Dendritic cell treated with granulocyte-macrophage colony-stimulating factor and Interleukin-4, amounts not matched to agents 40 ng/mL and 50 ng/mL, for 4 days (primary cell): ENCODE measurements at regions not wholly inside any gene's neighbourhood (a gene's known extent, or its start where the extent isn't known, plus 50 kb on each side); places are given as distances from the start of the nearest gene placed in this dataset.

Source experiments
- H3K27ac Mint-ChIP-seq: one replicate; pipeline ENCODE4 v1.8.0; 2022; ENCODE audit warnings: mild to moderate bottlenecking, mixed read lengths
- H3K27me3 Mint-ChIP-seq: one replicate; pipeline ENCODE4 v1.8.0; 2022; ENCODE audit warnings: mild to moderate bottlenecking, mixed read lengths
- H3K36me3 Mint-ChIP-seq: one replicate; pipeline ENCODE4 v1.8.0; 2022; ENCODE audit warnings: low read depth, mixed read lengths
- H3K4me1 Mint-ChIP-seq: one replicate; pipeline ENCODE4 v1.8.0; 2022; ENCODE audit warnings: low read depth, mixed read lengths
- H3K4me3 Mint-ChIP-seq: one replicate; pipeline ENCODE4 v1.8.0; 2022; ENCODE audit warnings: mild to moderate bottlenecking, moderate library complexity, mixed read lengths
- H3K9me3 Mint-ChIP-seq: one replicate; pipeline ENCODE4 v1.8.0; 2022; ENCODE audit warnings: mixed read lengths
- intact Hi-C: fragments of 100-400 bp; cut with micrococcal nuclease; formaldehyde crosslinking; loops from one replicate; pipeline ENCODE4 v1.15.0; 2022

DNA sequence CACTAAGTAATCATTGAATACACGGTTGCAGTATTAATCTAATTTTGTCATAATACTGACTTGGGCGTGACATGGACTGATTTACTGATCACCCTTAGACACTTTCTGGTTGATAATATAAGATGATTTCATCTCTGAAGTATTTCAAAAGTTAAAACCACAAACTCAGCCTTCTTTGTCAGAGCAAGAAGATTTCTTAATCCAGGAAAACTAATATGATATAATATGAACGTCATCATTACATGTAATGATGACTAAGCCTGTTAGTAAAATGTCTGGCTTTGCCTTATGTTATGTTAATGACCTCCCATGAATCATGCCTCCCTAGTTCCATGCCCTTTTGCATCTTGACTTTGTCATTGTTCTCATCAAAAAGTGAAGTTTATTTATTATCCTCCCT is 1325.0 kb upstream of the CDH2 start:
- H3K9me3 Mint-ChIP-seq = peaks cover 28% of the 10 kb centered on the region
- intact Hi-C loops = no loop called here
- no peaks in the 10 kb centered on the region for H3K4me1 Mint-ChIP-seq
- H3K4me3 Mint-ChIP-seq = no peak overlapping the region
- no peaks in the 10 kb centered on the region for H3K27me3 Mint-ChIP-seq
- no peaks in the 10 kb centered on the region for H3K36me3 Mint-ChIP-seq
- H3K27ac Mint-ChIP-seq = no peak overlapping the region

GRCh38 chr18:29496152-29496680 is 1319.3 kb upstream of the CDH2 start:
- no peak overlapping the region for H3K27ac Mint-ChIP-seq
- intact Hi-C loops = no loop called here
- H3K9me3 Mint-ChIP-seq = peaks cover 37% of the 10 kb centered on the region
- H3K36me3 Mint-ChIP-seq = no peaks in the 10 kb centered on the region
- H3K4me3 Mint-ChIP-seq = no peak overlapping the region
- no peaks in the 10 kb centered on the region for H3K4me1 Mint-ChIP-seq
- H3K27me3 Mint-ChIP-seq = no peaks in the 10 kb centered on the region

GRCh38 chr18:29494371-29494770 is 1317.4 kb upstream of the CDH2 start:
- H3K4me1 Mint-ChIP-seq = no peaks in the 10 kb centered on the region
- no peak overlapping the region for H3K4me3 Mint-ChIP-seq
- intact Hi-C loops = no loop called here
- no peaks in the 10 kb centered on the region for H3K27me3 Mint-ChIP-seq
- H3K36me3 Mint-ChIP-seq = no peaks in the 10 kb centered on the region
- peaks cover 24% of the 10 kb centered on the region for H3K9me3 Mint-ChIP-seq
- H3K27ac Mint-ChIP-seq = no peak overlapping the region

DNA sequence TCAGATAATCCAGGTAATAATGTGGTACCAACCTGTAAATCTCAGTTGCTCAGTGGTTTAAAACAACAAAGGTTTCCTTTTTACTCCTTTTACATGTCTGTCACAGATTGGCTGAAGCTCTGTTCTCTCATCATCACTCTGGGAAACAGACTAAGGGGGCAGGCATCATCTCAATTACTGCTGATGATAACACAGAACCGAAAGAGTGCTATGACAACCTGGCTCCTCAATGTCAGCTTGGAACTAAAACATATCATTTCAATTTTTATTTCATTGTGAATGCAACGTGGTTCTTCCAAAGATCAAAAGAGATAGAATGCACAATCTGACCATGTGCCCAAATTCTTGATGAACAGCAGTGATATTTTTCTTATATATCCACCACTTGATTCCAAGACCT is 1315.0 kb upstream of the CDH2 start:
- no peaks in the 10 kb centered on the region for H3K36me3 Mint-ChIP-seq
- no peak overlapping the region for H3K4me3 Mint-ChIP-seq
- H3K4me1 Mint-ChIP-seq = no peaks in the 10 kb centered on the region
- H3K27me3 Mint-ChIP-seq = no peaks in the 10 kb centered on the region
- no peak overlapping the region for H3K27ac Mint-ChIP-seq
- intact Hi-C loops = no loop called here
- peaks cover 9% of the 10 kb centered on the region for H3K9me3 Mint-ChIP-seq

DNA sequence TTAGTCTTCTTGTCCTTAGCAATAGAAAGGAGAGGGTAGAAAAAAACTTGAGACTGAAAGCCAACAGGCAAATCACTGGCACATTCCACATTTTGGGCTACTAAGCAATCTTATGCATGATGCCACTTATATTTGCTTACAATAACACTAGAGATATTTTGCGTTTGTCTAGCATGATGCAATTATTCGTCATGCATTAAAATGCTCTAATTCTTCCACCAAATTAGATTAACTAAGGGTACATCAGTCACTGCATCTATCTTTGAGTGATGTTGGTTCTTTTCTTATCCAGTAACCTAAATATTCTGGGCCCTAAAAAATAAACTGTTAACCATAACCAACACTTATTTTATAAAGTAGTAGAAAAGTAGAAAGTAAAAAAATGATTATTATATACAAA is 1311.7 kb upstream of the CDH2 start:
- Mint-ChIP-seq H3K36me3 (no peaks in the 10 kb centered on the region), H3K27me3 (no peaks in the 10 kb centered on the region), H3K9me3 (peaks cover 9% of the 10 kb centered on the region), H3K4me3 (no peak overlapping the region), H3K4me1 (no peaks in the 10 kb centered on the region), H3K27ac (no peak overlapping the region)
- intact Hi-C loops = no loop called here

DNA sequence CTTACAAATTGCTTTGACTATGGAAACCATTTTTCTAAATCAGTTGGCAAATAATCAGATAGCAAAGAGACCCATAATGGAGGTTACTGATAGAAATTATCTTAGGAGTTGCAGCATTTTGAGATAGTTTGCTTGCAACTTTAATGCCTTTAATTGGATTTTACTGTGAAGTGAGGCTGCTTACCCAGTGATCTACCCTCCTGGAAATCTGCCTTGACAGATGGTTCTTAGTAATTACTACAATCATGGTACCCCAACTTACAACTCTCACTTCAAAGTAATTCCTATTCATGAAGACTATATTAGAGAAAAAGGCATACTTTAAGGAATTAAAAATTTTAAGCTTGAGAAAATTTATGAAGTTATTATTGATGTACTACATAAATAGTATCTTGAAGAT is 1288.6 kb upstream of the CDH2 start:
- Mint-ChIP-seq H3K4me3 (no peak overlapping the region), H3K4me1 (no peaks in the 10 kb centered on the region), H3K27me3 (no peaks in the 10 kb centered on the region), H3K27ac (no peak overlapping the region), H3K9me3 (no peaks in the 10 kb centered on the region), H3K36me3 (no peaks in the 10 kb centered on the region)
- intact Hi-C loops = no loop called here

- Mint-ChIP-seq H3K27me3 (no peaks in the 10 kb centered on the region), H3K4me1 (no peaks in the 10 kb centered on the region), H3K36me3 (no peaks in the 10 kb centered on the region), H3K27ac (no peak overlapping the region), H3K9me3 (peaks cover 10% of the 10 kb centered on the region), H3K4me3 (no peak overlapping the region)
- intact Hi-C loops = no loop called here
Observed at GRCh38 chr18:29459972-29460371, 1283.0 kb upstream of the CDH2 start.

GRCh38 chr18:29457316-29457889 is 1280.5 kb upstream of the CDH2 start:
- Mint-ChIP-seq H3K4me1 (no peaks in the 10 kb centered on the region), H3K27ac (no peak overlapping the region), H3K36me3 (no peaks in the 10 kb centered on the region), H3K9me3 (peaks cover 11% of the 10 kb centered on the region), H3K27me3 (no peaks in the 10 kb centered on the region), H3K4me3 (no peak overlapping the region)
- intact Hi-C loops = no loop called here

DNA sequence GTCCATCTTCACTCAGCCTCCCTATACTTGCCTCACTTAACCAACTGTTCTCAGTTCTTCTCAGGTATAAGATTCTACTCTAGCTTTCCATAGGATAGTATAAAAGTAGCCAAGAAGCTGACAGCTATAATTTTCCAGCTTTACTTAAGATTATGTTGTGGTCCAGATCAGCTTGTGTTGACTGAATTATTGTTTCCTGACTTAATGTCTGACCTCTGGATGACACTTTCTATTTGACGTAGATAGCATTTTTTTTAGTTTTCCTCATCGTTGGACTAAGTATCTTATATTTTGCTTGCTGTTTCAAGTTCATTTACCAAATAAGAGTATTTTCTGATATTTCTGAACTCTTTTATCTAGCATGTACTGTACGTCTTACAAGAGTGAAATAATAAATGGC is 1272.5 kb upstream of the CDH2 start:
- Mint-ChIP-seq H3K9me3 (peaks cover 9% of the 10 kb centered on the region), H3K4me1 (no peaks in the 10 kb centered on the region), H3K27me3 (no peaks in the 10 kb centered on the region), H3K4me3 (no peak overlapping the region), H3K36me3 (no peaks in the 10 kb centered on the region), H3K27ac (no peak overlapping the region)
- intact Hi-C loops = no loop called here

DNA sequence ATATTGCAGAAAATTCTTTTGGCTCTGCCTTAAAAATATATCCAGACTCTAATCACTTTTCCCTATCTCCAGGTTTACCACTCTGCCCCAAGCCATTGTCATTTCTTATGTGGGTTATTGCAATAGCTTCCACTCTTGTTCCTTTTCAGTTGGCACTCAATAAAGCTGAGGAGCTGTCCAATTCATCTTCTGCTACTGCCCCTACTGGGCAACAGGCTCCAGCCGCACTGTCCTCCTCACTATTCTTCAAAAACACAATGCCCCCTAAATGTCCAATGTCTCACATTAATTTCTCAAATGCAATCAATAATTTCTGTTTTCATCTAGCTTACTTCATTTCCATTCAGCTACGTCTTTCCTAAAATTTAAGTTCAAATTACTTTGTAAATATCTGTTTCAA is 1262.5 kb upstream of the CDH2 start:
- no peaks in the 10 kb centered on the region for H3K4me1 Mint-ChIP-seq
- H3K27me3 Mint-ChIP-seq = no peaks in the 10 kb centered on the region
- H3K36me3 Mint-ChIP-seq = no peaks in the 10 kb centered on the region
- H3K4me3 Mint-ChIP-seq = no peak overlapping the region
- peaks cover 23% of the 10 kb centered on the region for H3K9me3 Mint-ChIP-seq
- intact Hi-C loops = no loop called here
- no peak overlapping the region for H3K27ac Mint-ChIP-seq

GRCh38 chr18:29436459-29436858 is 1259.5 kb upstream of the CDH2 start:
- no peak overlapping the region for H3K4me3 Mint-ChIP-seq
- no peak overlapping the region for H3K27ac Mint-ChIP-seq
- peaks cover 31% of the 10 kb centered on the region for H3K9me3 Mint-ChIP-seq

DNA sequence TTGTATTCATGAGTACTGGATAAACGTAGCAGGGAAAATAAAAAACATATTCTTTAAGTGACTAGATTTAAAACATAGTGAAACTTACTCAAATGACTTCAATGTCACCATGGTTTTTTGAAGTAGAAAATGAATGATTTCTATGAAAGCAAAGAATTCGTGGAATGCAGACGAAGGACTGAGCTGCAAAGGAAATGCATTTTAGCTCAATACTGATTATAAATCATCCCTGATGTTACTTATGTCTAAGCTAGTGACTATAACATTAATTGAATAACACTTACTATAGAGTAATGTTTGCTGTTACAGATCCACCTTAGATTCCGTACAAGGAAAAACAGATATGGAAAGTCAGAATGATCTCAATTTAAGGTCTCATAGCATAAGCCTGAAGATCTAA is 1257.7 kb upstream of the CDH2 start:
- Mint-ChIP-seq H3K36me3 (no peaks in the 10 kb centered on the region), H3K4me3 (no peak overlapping the region), H3K27me3 (no peaks in the 10 kb centered on the region), H3K9me3 (peaks cover 26% of the 10 kb centered on the region), H3K27ac (no peak overlapping the region), H3K4me1 (no peaks in the 10 kb centered on the region)
- intact Hi-C loops = no loop called here

More at GRCh38 chr18:29436459-29436858, 1259.5 kb upstream of the CDH2 start:
- Mint-ChIP-seq H3K4me1 (no peaks in the 10 kb centered on the region), H3K27me3 (no peaks in the 10 kb centered on the region), H3K36me3 (no peaks in the 10 kb centered on the region)
- intact Hi-C loops = no loop called here

- H3K4me3 Mint-ChIP-seq = no peak overlapping the region
- H3K27me3 Mint-ChIP-seq = no peaks in the 10 kb centered on the region
- H3K27ac Mint-ChIP-seq = no peak overlapping the region
- H3K36me3 Mint-ChIP-seq = no peaks in the 10 kb centered on the region
- H3K4me1 Mint-ChIP-seq = no peaks in the 10 kb centered on the region
- peaks cover 27% of the 10 kb centered on the region for H3K9me3 Mint-ChIP-seq
- intact Hi-C loops = no loop called here
Observed at GRCh38 chr18:29430416-29430815, 1253.5 kb upstream of the CDH2 start.

DNA sequence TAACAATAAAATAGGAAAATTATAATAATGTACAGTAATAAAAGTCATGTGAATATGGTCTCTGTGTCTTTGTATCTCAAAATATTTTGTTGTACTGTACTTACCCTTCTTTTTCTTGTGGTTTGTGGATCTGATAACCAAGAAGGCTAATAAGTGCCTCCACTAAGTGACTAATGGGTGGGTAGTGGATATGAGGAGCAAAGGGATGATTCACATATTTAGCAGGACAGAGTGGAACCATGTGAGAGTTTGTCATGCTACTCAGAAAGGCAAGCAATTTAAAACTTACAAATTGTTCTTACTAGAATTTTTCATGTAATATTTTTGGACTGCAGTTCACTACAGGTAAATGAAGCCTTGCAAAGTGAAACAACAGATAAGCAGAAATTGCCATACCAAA is 1241.2 kb upstream of the CDH2 start:
- H3K4me3 Mint-ChIP-seq = no peak overlapping the region
- H3K27ac Mint-ChIP-seq = no peak overlapping the region
- peaks cover 57% of the 10 kb centered on the region for H3K9me3 Mint-ChIP-seq
- intact Hi-C loops = no loop called here
- no peaks in the 10 kb centered on the region for H3K4me1 Mint-ChIP-seq
- no peaks in the 10 kb centered on the region for H3K36me3 Mint-ChIP-seq
- no peaks in the 10 kb centered on the region for H3K27me3 Mint-ChIP-seq

- Mint-ChIP-seq H3K4me3 (no peak overlapping the region), H3K4me1 (no peaks in the 10 kb centered on the region), H3K9me3 (peaks cover 17% of the 10 kb centered on the region), H3K27me3 (no peaks in the 10 kb centered on the region), H3K36me3 (no peaks in the 10 kb centered on the region), H3K27ac (no peak overlapping the region)
- intact Hi-C loops = no loop called here
Observed at GRCh38 chr18:29406996-29407395, 1230.1 kb upstream of the CDH2 start.
